ENCODE measurements at regions not wholly inside any gene's neighbourhood (a gene's known extent, or its start where the extent isn't known, plus 50 kb on each side); places are given as distances from the start of the nearest gene placed in this dataset.

DNA sequence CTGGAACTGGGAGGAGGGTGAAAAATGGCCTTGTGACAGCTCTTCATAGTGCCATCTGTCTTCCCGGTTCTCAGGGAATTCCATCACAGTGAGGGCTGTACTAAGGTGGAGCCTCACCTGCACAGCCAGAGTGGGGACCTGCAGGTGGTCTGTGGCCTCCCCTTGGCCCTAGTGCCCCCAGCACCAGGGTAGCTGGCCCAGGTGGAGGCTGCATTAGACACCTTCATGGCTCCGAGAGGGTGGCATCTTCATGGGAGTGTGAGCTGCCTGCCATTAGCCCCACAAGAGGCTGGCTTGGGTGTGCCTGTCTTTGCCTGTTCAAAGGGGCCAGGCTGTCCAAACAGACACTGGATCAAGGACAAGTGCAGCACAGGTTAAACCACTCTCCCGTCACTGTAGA lies 95.5 kb upstream of the PRR23E start:
- ChIA-PET CTCF (no interaction called here), POLR2A (ENCODE audit: low non-redundant PET) (no interaction called here)
- Histone ChIP-seq H3K9me3 (ENCODE audit: low read depth, low read length, poor library complexity, severe bottlenecking) (no peaks in the 10 kb centered on the region), H3K4me3 (ENCODE audit: low read depth, low read length, poor library complexity, severe bottlenecking) (no peak overlapping the region), H3K27ac (ENCODE audit: low read depth, low read length, poor library complexity, severe bottlenecking) (no peak overlapping the region), H3K4me1 (ENCODE audit: insufficient read depth, low read length, poor library complexity, severe bottlenecking) (no peaks in the 10 kb centered on the region), H3K36me3 (ENCODE audit: insufficient read depth, low read length, poor library complexity, severe bottlenecking) (no peaks in the 10 kb centered on the region), H3K27me3 (replicated peaks; ENCODE audit: insufficient read depth, low read depth, low read length, poor library complexity) (no peaks in the 10 kb centered on the region)
- no peak for DNase-seq (ENCODE audit: low spot score)
- no TSS peak for BruUV-seq (replicated peaks)
- no peak for TF ChIP-seq EZH2 (IDR thresholded peaks at IDR 0.05; ENCODE audit: borderline replicate concordance, low read depth, low read length, poor library complexity, severe bottlenecking)
- TF ChIP-seq, protein P1, sequence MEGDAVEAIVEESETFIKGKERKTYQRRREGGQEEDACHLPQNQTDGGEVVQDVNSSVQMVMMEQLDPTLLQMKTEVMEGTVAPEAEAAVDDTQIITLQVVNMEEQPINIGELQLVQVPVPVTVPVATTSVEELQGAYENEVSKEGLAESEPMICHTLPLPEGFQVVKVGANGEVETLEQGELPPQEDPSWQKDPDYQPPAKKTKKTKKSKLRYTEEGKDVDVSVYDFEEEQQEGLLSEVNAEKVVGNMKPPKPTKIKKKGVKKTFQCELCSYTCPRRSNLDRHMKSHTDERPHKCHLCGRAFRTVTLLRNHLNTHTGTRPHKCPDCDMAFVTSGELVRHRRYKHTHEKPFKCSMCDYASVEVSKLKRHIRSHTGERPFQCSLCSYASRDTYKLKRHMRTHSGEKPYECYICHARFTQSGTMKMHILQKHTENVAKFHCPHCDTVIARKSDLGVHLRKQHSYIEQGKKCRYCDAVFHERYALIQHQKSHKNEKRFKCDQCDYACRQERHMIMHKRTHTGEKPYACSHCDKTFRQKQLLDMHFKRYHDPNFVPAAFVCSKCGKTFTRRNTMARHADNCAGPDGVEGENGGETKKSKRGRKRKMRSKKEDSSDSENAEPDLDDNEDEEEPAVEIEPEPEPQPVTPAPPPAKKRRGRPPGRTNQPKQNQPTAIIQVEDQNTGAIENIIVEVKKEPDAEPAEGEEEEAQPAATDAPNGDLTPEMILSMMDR (conservative IDR thresholded peaks at IDR 0.05; ENCODE audit: low read depth, low read length): no peak
- intact Hi-C loops (cut with micrococcal nuclease; ENCODE audit: unreplicated experiment): no loop called here

DNA sequence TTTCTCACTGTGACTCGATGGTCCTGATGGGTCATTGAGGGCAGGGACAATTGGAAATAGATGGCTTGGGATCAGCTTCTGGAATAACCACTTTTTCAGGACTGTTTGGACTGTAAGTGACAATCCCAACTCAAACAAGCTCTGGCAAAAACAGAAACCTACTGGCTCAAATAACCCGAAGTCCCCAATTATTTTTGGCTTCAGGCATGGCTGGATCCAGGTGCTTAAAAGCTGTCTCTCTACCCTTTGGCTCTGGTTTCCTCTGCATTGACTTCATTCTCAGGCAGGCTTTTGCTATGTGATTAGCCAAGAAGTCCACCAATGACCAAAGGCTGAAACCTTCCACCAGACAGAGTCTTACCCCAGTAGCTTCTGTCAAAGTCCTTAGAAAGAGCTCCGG lies 92.9 kb upstream of the PRR23E start:
- Histone ChIP-seq H3K36me3 (ENCODE audit: insufficient read depth, low read length, poor library complexity, severe bottlenecking) (no peaks in the 10 kb centered on the region), H3K4me1 (ENCODE audit: insufficient read depth, low read length, poor library complexity, severe bottlenecking) (no peaks in the 10 kb centered on the region), H3K27ac (ENCODE audit: low read depth, low read length, poor library complexity, severe bottlenecking) (no peak overlapping the region), H3K4me3 (ENCODE audit: low read depth, low read length, poor library complexity, severe bottlenecking) (no peak overlapping the region), H3K9me3 (ENCODE audit: low read depth, low read length, poor library complexity, severe bottlenecking) (no peaks in the 10 kb centered on the region), H3K27me3 (replicated peaks; ENCODE audit: insufficient read depth, low read depth, low read length, poor library complexity) (no peaks in the 10 kb centered on the region)
- ChIA-PET POLR2A (ENCODE audit: low non-redundant PET) (no interaction called here), CTCF (no interaction called here)
- no peak for DNase-seq (ENCODE audit: low spot score)
- TF ChIP-seq, protein P1 (conservative IDR thresholded peaks at IDR 0.05; ENCODE audit: low read depth, low read length): no peak
- TF ChIP-seq EZH2 (IDR thresholded peaks at IDR 0.05; ENCODE audit: borderline replicate concordance, low read depth, low read length, poor library complexity, severe bottlenecking): no peak
- intact Hi-C loops (cut with micrococcal nuclease; ENCODE audit: unreplicated experiment): no loop called here
- BruUV-seq (replicated peaks): no TSS peak

DNA sequence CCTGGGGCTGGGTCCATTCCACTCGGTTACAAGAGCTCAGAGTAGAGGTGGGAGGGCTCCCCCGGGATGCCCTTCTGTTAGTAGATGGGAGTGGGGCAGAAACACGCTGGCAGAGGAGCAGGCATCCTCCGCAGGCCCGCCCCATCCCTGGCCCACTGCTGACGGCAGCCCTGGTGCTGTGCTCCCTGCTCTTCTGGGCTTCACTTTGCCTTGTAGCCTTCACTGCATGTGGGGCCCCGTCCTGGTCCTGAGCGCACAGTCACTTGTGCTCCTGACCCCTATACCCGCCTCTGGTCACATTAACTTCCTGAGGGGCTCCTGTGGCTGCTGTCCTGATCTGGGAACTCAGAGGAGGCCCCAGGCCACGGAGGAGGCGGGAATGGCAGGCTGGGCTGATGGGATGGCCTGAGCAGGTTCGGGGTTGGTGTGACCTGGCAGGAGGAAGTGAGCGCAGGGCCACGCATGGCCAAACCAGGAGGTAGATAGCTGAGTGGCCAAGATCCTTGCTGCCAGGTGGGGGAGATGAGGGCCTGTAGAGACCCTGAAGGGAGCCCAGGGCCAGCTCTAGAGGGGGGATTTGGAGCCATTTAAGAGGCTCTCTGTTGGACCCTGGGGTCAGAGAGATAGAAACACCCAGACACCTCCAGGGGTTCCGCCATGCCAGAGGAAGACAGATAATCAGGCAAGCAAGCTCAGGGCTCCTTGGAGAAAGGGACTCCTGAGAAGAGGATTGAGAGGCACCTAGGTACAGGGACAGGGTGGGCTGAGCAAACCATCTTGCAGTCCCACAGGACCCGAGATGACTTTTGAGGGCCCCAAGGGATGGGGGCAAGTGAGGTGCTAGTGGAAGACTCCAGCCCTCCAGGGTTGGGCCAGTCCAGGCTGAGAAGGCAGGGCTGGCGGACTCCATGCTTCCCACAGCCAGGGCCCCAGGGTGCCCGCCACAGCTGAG lies 92.2 kb upstream of the PRR23E start:
- no peak for DNase-seq (ENCODE audit: low spot score)
- intact Hi-C loops (cut with micrococcal nuclease; ENCODE audit: unreplicated experiment): no loop called here
- CTCF ChIA-PET: no interaction called here
- no peaks in the 10 kb centered on the region for H3K4me1 ChIP-seq (ENCODE audit: insufficient read depth, low read length, poor library complexity, severe bottlenecking)
- H3K27me3 ChIP-seq (replicated peaks; ENCODE audit: insufficient read depth, low read depth, low read length, poor library complexity): no peaks in the 10 kb centered on the region
- TF ChIP-seq, protein P1 (conservative IDR thresholded peaks at IDR 0.05; ENCODE audit: low read depth, low read length): no peak
- no peak for TF ChIP-seq EZH2 (IDR thresholded peaks at IDR 0.05; ENCODE audit: borderline replicate concordance, low read depth, low read length, poor library complexity, severe bottlenecking)
- no peak overlapping the region for H3K4me3 ChIP-seq (ENCODE audit: low read depth, low read length, poor library complexity, severe bottlenecking)
- POLR2A ChIA-PET (ENCODE audit: low non-redundant PET): no interaction called here
- no peaks in the 10 kb centered on the region for H3K9me3 ChIP-seq (ENCODE audit: low read depth, low read length, poor library complexity, severe bottlenecking)
- no peak overlapping the region for H3K27ac ChIP-seq (ENCODE audit: low read depth, low read length, poor library complexity, severe bottlenecking)
- BruUV-seq (replicated peaks): no TSS peak
- no peaks in the 10 kb centered on the region for H3K36me3 ChIP-seq (ENCODE audit: insufficient read depth, low read length, poor library complexity, severe bottlenecking)
